Body of pancreas (tissue), 4 donors: ENCODE measurements at regions not wholly inside any gene's neighbourhood (a gene's known extent, or its start where the extent isn't known, plus 50 kb on each side); places are given as distances from the start of the nearest gene placed in this dataset.

ENCODE experiments used
- ATAC-seq: fragments of 150-250 bp; one replicate; pipeline ENCODE4 v1.9.1; 2016
- DNase-seq, 4 donors: peaks; one replicate each; pipeline ENCODE4 v3.0.0-alpha.2; 2019
- H3K27ac ChIP-seq, 4 donors: fragments of 200-600 bp; sonication (generic); 1 replicate in 3 of 4; 2 replicates in 1 of 4; pipeline versions ENCODE4 v1.5.1 to v1.6.1; 2016 to 2019; ENCODE audit warnings: mild to moderate bottlenecking in 1 of 4, mixed read lengths in 1 of 4, moderate library complexity in 1 of 4
- H3K27me3 ChIP-seq, 2 donors: fragments of 200-600 bp; sonication (generic); one replicate each; pipeline ENCODE4 v1.6.0; 2016; ENCODE audit warnings: mild to moderate bottlenecking in 1 of 2
- H3K36me3 ChIP-seq, 2 donors: fragments of 200-600 bp; sonication (generic); replicated peaks in 1 of 2; 2 replicates each; pipeline ENCODE4 v1.5.1; 2016; ENCODE audit warnings: low read depth in 2 of 2; ENCODE audit not compliant: insufficient read depth in 1 of 2
- H3K4me1 ChIP-seq: fragments of 200-600 bp; sonication (generic); one replicate; pipeline ENCODE4 v1.6.0; 2016
- H3K4me3 ChIP-seq, 2 donors: fragments of 200-600 bp; sonication (generic); 1 replicate in 1 of 2; 2 replicates in 1 of 2; pipeline ENCODE4 v1.5.1; 2016 to 2019
- H3K9me3 ChIP-seq, 3 donors: fragments of 200-600 bp; sonication (generic); 1 replicate in 2 of 3; 2 replicates in 1 of 3; pipeline ENCODE4 v1.5.1; 2016
- CTCF ChIP-seq, 7 experiments: fragments of 450-650 bp in 4 of 7; fragments of 200-600 bp in 3 of 7; sonication (generic) in 3 of 7; IDR thresholded peaks; one replicate each; pipeline ENCODE4 v1.5.1; 2016 to 2019; ENCODE audit warnings: antibody characterized with exemption in 7 of 7
- POLR2A ChIP-seq, 3 donors: fragments of 450-650 bp; IDR thresholded peaks; one replicate each; pipeline ENCODE4 v1.6.1; 2016; ENCODE audit warnings: antibody characterized with exemption in 3 of 3, mild to moderate bottlenecking in 2 of 3
- WGBS, 2 donors: methylation state at CpG; one replicate each; pipeline ENCODE4 v1.1.5; 2017; 5-methylcytosine and 5-hydroxymethylcytosine counted together
- intact Hi-C: fragments of 100-400 bp; cut with DNase I; formaldehyde crosslinking; loops from one replicate; pipeline ENCODE4 v1.15.1; 2023

- Histone ChIP-seq H3K4me1 (no peaks in the 10 kb centered on the region), H3K9me3 (no peaks in the 10 kb centered on the region), H3K4me3 (no peak overlapping the region), H3K27ac (no peak overlapping the region), H3K27me3 (no peaks in the 10 kb centered on the region), H3K36me3 (no peaks in the 10 kb centered on the region)
- DNase-seq (no peak), ATAC-seq (no peak)
- TF ChIP-seq POLR2A (IDR thresholded peaks at IDR 0.05), result no peak
- TF ChIP-seq CTCF (IDR thresholded peaks at IDR 0.05), result no peak
- intact Hi-C loops, result no loop called here
- WGBS, 2 donors, result 60 to 61% methylated on average over 12 of the region's 12 CpGs
These were observed 199.9 kb upstream of the GLRA1 start for GRCh38 chr5:152124409-152125041.

- ATAC-seq, result no peak
- TF ChIP-seq POLR2A (IDR thresholded peaks at IDR 0.05) (no peak), CTCF (IDR thresholded peaks at IDR 0.05) (no peak)
- WGBS, 2 donors, result 29 to 38% methylated on average over 5 of the region's 5 CpGs
These were observed 194.2 kb upstream of the GLRA1 start for GRCh38 chr5:152118676-152119470.

GRCh38 chr5:152116934-152117333 is 192.3 kb upstream of the GLRA1 start:
- 69 to 81% methylated on average over 3 of the region's 3 CpGs for WGBS, 2 donors
- TF ChIP-seq POLR2A (IDR thresholded peaks at IDR 0.05) (no peak), CTCF (IDR thresholded peaks at IDR 0.05) (no peak)

More at GRCh38 chr5:152118676-152119470, 194.2 kb upstream of the GLRA1 start:
- no peaks in the 10 kb centered on the region for H3K27me3 ChIP-seq
- H3K27ac ChIP-seq, result no peak overlapping the region
- H3K4me3 ChIP-seq, result no peak overlapping the region
- no peaks in the 10 kb centered on the region for H3K36me3 ChIP-seq
- no peaks in the 10 kb centered on the region for H3K9me3 ChIP-seq
- DNase-seq, result no peak
- intact Hi-C loops, result no loop called here
- no peaks in the 10 kb centered on the region for H3K4me1 ChIP-seq

GRCh38 chr5:152113401-152113800 is 188.8 kb upstream of the GLRA1 start:
- intact Hi-C loops, result no loop called here
- H3K27ac ChIP-seq, result no peak overlapping the region
- no peaks in the 10 kb centered on the region for H3K4me1 ChIP-seq
- 49 to 60% methylated on average over 2 of the region's 2 CpGs for WGBS, 2 donors
- H3K9me3 ChIP-seq, result no peaks in the 10 kb centered on the region
- DNase-seq (no peak), ATAC-seq (no peak)
- TF ChIP-seq CTCF (IDR thresholded peaks at IDR 0.05) (no peak), POLR2A (IDR thresholded peaks at IDR 0.05) (no peak)
- H3K4me3 ChIP-seq, result no peak overlapping the region
- H3K36me3 ChIP-seq, result no peaks in the 10 kb centered on the region
- no peaks in the 10 kb centered on the region for H3K27me3 ChIP-seq

More at GRCh38 chr5:152116934-152117333, 192.3 kb upstream of the GLRA1 start:
- Histone ChIP-seq H3K4me3 (no peak overlapping the region), H3K27me3 (no peaks in the 10 kb centered on the region), H3K9me3 (no peaks in the 10 kb centered on the region), H3K36me3 (no peaks in the 10 kb centered on the region), H3K4me1 (no peaks in the 10 kb centered on the region), H3K27ac (no peak overlapping the region)
- DNase-seq (no peak), ATAC-seq (no peak)
- intact Hi-C loops, result no loop called here
